CD8-positive, alpha-beta memory T cell (primary cell): ENCODE measurements at regions not wholly inside any gene's neighbourhood (a gene's known extent, or its start where the extent isn't known, plus 50 kb on each side); places are given as distances from the start of the nearest gene placed in this dataset.

Experiments used
- CTCF ChIA-PET: fragments of 350-600 bp; sonication (Branson Sonifier 250); formaldehyde crosslinking; loops from one replicate; lab custom pipeline; 2021; ENCODE audit warnings: antibody characterized with exemption; lab: Charles Lee
- POLR2A ChIA-PET: fragments of 350-600 bp; sonication (Branson Sonifier 250); formaldehyde crosslinking; loops from one replicate; lab custom pipeline; 2021; ENCODE audit warnings: antibody characterized with exemption; lab: Charles Lee
- DNase-seq, 5 donors: peaks; one replicate each; pipeline versions ENCODE4 v3.0.0 to v3.0.0-alpha.2; 2020 to 2022; ENCODE audit warnings: mixed read lengths in 1 of 5
- H3K27ac ChIP-seq: one replicate; pipeline ENCODE4 v1.7.0; 2013; ENCODE audit warnings: low read depth, mild to moderate bottlenecking, low read length, moderate library complexity
- H3K27me3 ChIP-seq: 2 replicates; pipeline ENCODE4 v1.7.0; 2013; ENCODE audit warnings: low read length, mild to moderate bottlenecking; ENCODE audit not compliant: insufficient read depth, poor library complexity, severe bottlenecking
- H3K36me3 ChIP-seq: 2 replicates; pipeline ENCODE4 v1.7.0; 2013; ENCODE audit warnings: mild to moderate bottlenecking, low read length, moderate library complexity; ENCODE audit not compliant: insufficient read depth
- H3K4me1 ChIP-seq: 2 replicates; pipeline ENCODE4 v1.7.0; 2013; ENCODE audit warnings: mild to moderate bottlenecking, low read length, moderate library complexity; ENCODE audit not compliant: insufficient read depth
- H3K4me3 ChIP-seq: 2 replicates; pipeline ENCODE4 v1.7.0; 2013; ENCODE audit warnings: mild to moderate bottlenecking, low read length
- H3K9me3 ChIP-seq: 2 replicates; pipeline ENCODE4 v1.7.0; 2013; ENCODE audit warnings: mild to moderate bottlenecking, low read length
- H3K27ac Mint-ChIP-seq, 8 donors: one replicate each; pipeline ENCODE4 v1.8.0; 2020 to 2021; ENCODE audit warnings: mixed read lengths in 8 of 8, mild to moderate bottlenecking in 6 of 8, inconsistent platforms in 3 of 8, moderate library complexity in 3 of 8
- H3K27me3 Mint-ChIP-seq, 2 donors: one replicate each; pipeline ENCODE4 v1.8.0; 2020 to 2021; ENCODE audit warnings: mixed read lengths in 2 of 2, mild to moderate bottlenecking in 1 of 2, moderate library complexity in 1 of 2
- H3K36me3 Mint-ChIP-seq, 3 donors: one replicate each; pipeline ENCODE4 v1.8.0; 2020 to 2021; ENCODE audit warnings: mixed read lengths in 3 of 3, inconsistent platforms in 1 of 3, mild to moderate bottlenecking in 1 of 3
- H3K4me1 Mint-ChIP-seq, 3 donors: one replicate each; pipeline ENCODE4 v1.8.0; 2020 to 2021; ENCODE audit warnings: mixed read lengths in 3 of 3, inconsistent platforms in 1 of 3, mild to moderate bottlenecking in 1 of 3
- H3K4me3 Mint-ChIP-seq, 7 donors: one replicate each; pipeline ENCODE4 v1.8.0; 2020 to 2021; ENCODE audit warnings: mixed read lengths in 7 of 7, mild to moderate bottlenecking in 6 of 7, moderate library complexity in 4 of 7, inconsistent platforms in 2 of 7
- H3K9me3 Mint-ChIP-seq, 5 donors: one replicate each; pipeline ENCODE4 v1.8.0; 2020 to 2022; ENCODE audit warnings: mixed read lengths in 5 of 5, mild to moderate bottlenecking in 3 of 5, moderate library complexity in 2 of 5, inconsistent platforms in 1 of 5

GRCh38 chr12:101539148-101539547 is 55.6 kb upstream of the MYBPC1 start:
- Mint-ChIP-seq H3K27ac (no peak overlapping the region), H3K4me3 (no peak overlapping the region), H3K4me1 (no peaks in the 10 kb centered on the region), H3K27me3 (peaks cover 3 to 4% of the 10 kb centered on the region in 2 donors), H3K36me3 (no peaks in the 10 kb centered on the region), H3K9me3 (peaks cover 0 to 2% (median 0%) of the 10 kb centered on the region in 5 donors)
- no peaks in the 10 kb centered on the region for H3K9me3 ChIP-seq
- no peak for DNase-seq
- ChIA-PET CTCF (no interaction called here), POLR2A (interaction anchor here (0.6 kb wide), 1 partner anchor 88 kb away, joined by 7 read pairs; no protein-coding TSS in a partner anchor)
- H3K4me1 ChIP-seq: no peaks in the 10 kb centered on the region
- no peaks in the 10 kb centered on the region for H3K27me3 ChIP-seq
- no peak overlapping the region for H3K4me3 ChIP-seq
- no peak overlapping the region for H3K27ac ChIP-seq
- no peaks in the 10 kb centered on the region for H3K36me3 ChIP-seq
